ENCODE measurements at regions not wholly inside any gene's neighbourhood (a gene's known extent, or its start where the extent isn't known, plus 50 kb on each side); places are given as distances from the start of the nearest gene placed in this dataset.
"Not testable (repeated sequence)": the region's sequence is repeated elsewhere in the genome, so short reads cannot be mapped to it uniquely, and the experiment has no call there.

DNA sequence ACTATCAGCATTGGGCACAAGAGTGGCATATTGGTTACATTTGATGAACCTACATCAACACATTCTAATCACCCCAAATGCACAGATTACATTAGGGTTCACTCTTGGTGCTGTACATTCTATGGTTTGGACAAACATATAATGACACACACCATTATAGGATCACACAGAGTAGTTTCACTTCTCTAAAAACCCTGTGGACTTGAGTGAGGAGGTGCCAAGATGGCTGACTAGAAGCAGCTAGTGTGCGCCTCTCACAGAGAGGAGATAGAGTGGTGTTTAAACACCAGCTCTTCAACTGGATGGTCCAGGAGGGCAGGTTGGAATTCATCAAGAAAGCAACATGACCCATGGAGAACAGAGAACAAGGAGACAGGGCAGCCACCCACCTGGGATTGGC is 265.6 kb downstream of the TDRD3 start:
- ATAC-seq, result no peak
- TF ChIP-seq ZNF8 (CRISPR knock-in tag; IDR thresholded peaks at IDR 0.05) (no peak), ARNTL (CRISPR knock-in tag; IDR thresholded peaks at IDR 0.05; ENCODE audit: borderline replicate concordance, low read depth) (no peak), TSHZ2 (CRISPR knock-in tag; IDR thresholded peaks at IDR 0.05) (no peak), ZFP30 (CRISPR knock-in tag; IDR thresholded peaks at IDR 0.05) (no peak), PATZ1 (CRISPR knock-in tag; IDR thresholded peaks at IDR 0.05; ENCODE audit: borderline replicate concordance) (no peak), ZC3H10 (CRISPR knock-in tag; IDR thresholded peaks at IDR 0.05) (no peak), TCF4 (CRISPR knock-in tag; IDR thresholded peaks at IDR 0.05; ENCODE audit: borderline replicate concordance) (no peak), BACH2 (CRISPR knock-in tag; IDR thresholded peaks at IDR 0.05; ENCODE audit: borderline replicate concordance) (no peak), CSDC2 (CRISPR knock-in tag; IDR thresholded peaks at IDR 0.05) (no peak), PPARA (CRISPR knock-in tag; IDR thresholded peaks at IDR 0.05; ENCODE audit: borderline replicate concordance) (no peak), ZNF70 (CRISPR knock-in tag; IDR thresholded peaks at IDR 0.05) (no peak), ESRRG (CRISPR knock-in tag; IDR thresholded peaks at IDR 0.05) (no peak)
- TF ChIP-seq, protein P1, sequence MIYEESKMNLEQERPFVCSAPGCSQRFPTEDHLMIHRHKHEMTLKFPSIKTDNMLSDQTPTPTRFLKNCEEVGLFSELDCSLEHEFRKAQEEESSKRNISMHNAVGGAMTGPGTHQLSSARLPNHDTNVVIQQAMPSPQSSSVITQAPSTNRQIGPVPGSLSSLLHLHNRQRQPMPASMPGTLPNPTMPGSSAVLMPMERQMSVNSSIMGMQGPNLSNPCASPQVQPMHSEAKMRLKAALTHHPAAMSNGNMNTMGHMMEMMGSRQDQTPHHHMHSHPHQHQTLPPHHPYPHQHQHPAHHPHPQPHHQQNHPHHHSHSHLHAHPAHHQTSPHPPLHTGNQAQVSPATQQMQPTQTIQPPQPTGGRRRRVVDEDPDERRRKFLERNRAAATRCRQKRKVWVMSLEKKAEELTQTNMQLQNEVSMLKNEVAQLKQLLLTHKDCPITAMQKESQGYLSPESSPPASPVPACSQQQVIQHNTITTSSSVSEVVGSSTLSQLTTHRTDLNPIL (CRISPR knock-in tag; IDR thresholded peaks at IDR 0.05; ENCODE audit: low read depth), result no peak
- TF ChIP-seq, protein P2, sequence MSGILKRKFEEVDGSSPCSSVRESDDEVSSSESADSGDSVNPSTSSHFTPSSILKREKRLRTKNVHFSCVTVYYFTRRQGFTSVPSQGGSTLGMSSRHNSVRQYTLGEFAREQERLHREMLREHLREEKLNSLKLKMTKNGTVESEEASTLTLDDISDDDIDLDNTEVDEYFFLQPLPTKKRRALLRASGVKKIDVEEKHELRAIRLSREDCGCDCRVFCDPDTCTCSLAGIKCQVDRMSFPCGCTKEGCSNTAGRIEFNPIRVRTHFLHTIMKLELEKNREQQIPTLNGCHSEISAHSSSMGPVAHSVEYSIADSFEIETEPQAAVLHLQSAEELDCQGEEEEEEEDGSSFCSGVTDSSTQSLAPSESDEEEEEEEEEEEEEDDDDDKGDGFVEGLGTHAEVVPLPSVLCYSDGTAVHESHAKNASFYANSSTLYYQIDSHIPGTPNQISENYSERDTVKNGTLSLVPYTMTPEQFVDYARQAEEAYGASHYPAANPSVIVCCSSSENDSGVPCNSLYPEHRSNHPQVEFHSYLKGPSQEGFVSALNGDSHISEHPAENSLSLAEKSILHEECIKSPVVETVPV (CRISPR knock-in tag; IDR thresholded peaks at IDR 0.05), result no peak

- TF ChIP-seq ZNF70 (CRISPR knock-in tag; IDR thresholded peaks at IDR 0.05) (no peak), TSHZ2 (CRISPR knock-in tag; IDR thresholded peaks at IDR 0.05) (no peak), ZC3H10 (CRISPR knock-in tag; IDR thresholded peaks at IDR 0.05) (no peak), ISL1 (CRISPR knock-in tag; IDR thresholded peaks at IDR 0.05) (no peak), ARNTL (CRISPR knock-in tag; IDR thresholded peaks at IDR 0.05; ENCODE audit: borderline replicate concordance, low read depth) (no peak), ZNF565 (CRISPR knock-in tag; conservative IDR thresholded peaks at IDR 0.05; ENCODE audit: low read depth) (no peak), ZNF8 (CRISPR knock-in tag; IDR thresholded peaks at IDR 0.05) (no peak), ZFP30 (CRISPR knock-in tag; IDR thresholded peaks at IDR 0.05) (no peak), CSDC2 (CRISPR knock-in tag; IDR thresholded peaks at IDR 0.05) (no peak), GLIS3 (CRISPR knock-in tag; IDR thresholded peaks at IDR 0.05) (no peak), OSR1 (CRISPR knock-in tag; IDR thresholded peaks at IDR 0.05) (no peak), RARB (CRISPR knock-in tag; IDR thresholded peaks at IDR 0.05) (no peak), PATZ1 (CRISPR knock-in tag; IDR thresholded peaks at IDR 0.05; ENCODE audit: borderline replicate concordance) (no peak)
- TF ChIP-seq, protein P2 (CRISPR knock-in tag; IDR thresholded peaks at IDR 0.05), result no peak
- TF ChIP-seq, protein P3, sequence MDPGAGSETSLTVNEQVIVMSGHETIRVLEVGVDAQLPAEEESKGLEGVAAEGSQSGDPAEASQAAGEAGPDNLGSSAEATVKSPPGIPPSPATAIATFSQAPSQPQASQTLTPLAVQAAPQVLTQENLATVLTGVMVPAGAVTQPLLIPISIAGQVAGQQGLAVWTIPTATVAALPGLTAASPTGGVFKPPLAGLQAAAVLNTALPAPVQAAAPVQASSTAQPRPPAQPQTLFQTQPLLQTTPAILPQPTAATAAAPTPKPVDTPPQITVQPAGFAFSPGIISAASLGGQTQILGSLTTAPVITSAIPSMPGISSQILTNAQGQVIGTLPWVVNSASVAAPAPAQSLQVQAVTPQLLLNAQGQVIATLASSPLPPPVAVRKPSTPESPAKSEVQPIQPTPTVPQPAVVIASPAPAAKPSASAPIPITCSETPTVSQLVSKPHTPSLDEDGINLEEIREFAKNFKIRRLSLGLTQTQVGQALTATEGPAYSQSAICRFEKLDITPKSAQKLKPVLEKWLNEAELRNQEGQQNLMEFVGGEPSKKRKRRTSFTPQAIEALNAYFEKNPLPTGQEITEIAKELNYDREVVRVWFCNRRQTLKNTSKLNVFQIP (CRISPR knock-in tag; IDR thresholded peaks at IDR 0.05; ENCODE audit: borderline replicate concordance, low read depth), result no peak
- ATAC-seq, result no peak
Observed at GRCh38 chr13:60661521-60661920, 264.5 kb downstream of the TDRD3 start.

DNA sequence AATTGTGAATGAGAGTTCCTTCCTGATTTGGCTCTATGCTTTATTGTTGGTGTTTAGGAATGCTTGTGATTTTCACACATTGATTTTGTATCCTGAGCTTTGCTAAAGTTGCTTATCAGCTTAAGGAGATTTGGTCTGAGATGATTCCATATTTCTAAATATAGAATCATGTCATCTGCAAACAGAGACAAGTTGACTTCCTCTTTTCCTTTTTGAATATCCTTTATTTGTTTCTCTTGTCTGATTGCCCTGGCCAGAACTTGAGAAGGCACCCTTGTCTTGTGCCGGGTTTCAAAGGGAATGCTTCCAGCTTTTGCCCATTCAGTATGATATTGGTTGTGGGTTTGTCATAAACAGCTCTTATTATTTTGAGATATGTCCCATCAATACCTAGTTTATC is 260.6 kb downstream of the TDRD3 start:
- ATAC-seq, result not testable (repeated sequence)

Measured in SK-N-SH treated with all-trans-retinoic acid at 6 μM for 48 hours (cell line).